Keratinocyte (primary cell): ENCODE measurements at regions not wholly inside any gene's neighbourhood (a gene's known extent, or its start where the extent isn't known, plus 50 kb on each side); places are given as distances from the start of the nearest gene placed in this dataset.

Experiments used
- DNase-seq: peaks from one replicate; pipeline ENCODE4 v3.0.0-alpha.2; 2011; ENCODE audit warnings: low read depth, missing footprints, low spot score
- FAIRE-seq: peaks from 2 replicates; lab custom pipeline; 2011; peaks lifted over from hg19 to GRCh38; lab: Jason Lieb, UNC
- H2AFZ ChIP-seq: 2 replicates; pipeline ENCODE4 v1.6.0; 2012; ENCODE audit warnings: low read length, control low read depth, inconsistent platforms; ENCODE audit not compliant: control insufficient read depth
- H3K27ac ChIP-seq: 2 replicates; pipeline ENCODE4 v1.5.1; 2011; ENCODE audit warnings: low read length; ENCODE audit not compliant: control insufficient read depth, insufficient read depth
- H3K27me3 ChIP-seq: 3 replicates; pipeline ENCODE4 v1.6.0; 2011; ENCODE audit warnings: low read length; ENCODE audit not compliant: control insufficient read depth, insufficient read depth; ENCODE audit errors: extremely low read depth
- H3K36me3 ChIP-seq, 2 experiments: 2 replicates in 1 of 2; 3 replicates in 1 of 2; pipeline ENCODE4 v1.5.1; 2011; ENCODE audit warnings: low read length in 2 of 2, mild to moderate bottlenecking in 1 of 2; ENCODE audit not compliant: control insufficient read depth in 2 of 2, insufficient read depth in 2 of 2; ENCODE audit errors: extremely low read depth in 1 of 2
- H3K4me1 ChIP-seq: 3 replicates; pipeline ENCODE4 v1.5.1; 2011; ENCODE audit warnings: low read length; ENCODE audit not compliant: control insufficient read depth, insufficient read depth; ENCODE audit errors: extremely low read depth
- H3K4me2 ChIP-seq: 3 replicates; pipeline ENCODE4 v1.6.0; 2011; ENCODE audit warnings: low read depth, low read length; ENCODE audit not compliant: control insufficient read depth, insufficient read depth; ENCODE audit errors: extremely low read depth
- H3K4me3 ChIP-seq, 3 experiments: fragments of 200-600 bp in 1 of 3; sonication (generic) in 1 of 3; 2 replicates in 2 of 3; 3 replicates in 1 of 3; pipeline ENCODE4 v1.5.1; 2011 to 2016; ENCODE audit warnings: low read length in 3 of 3, mild to moderate bottlenecking in 3 of 3, control low read depth in 2 of 3, inconsistent platforms in 1 of 3, low read depth in 1 of 3, mixed read lengths in 1 of 3, mixed run types in 1 of 3, moderate library complexity in 1 of 3; ENCODE audit not compliant: control insufficient read depth in 2 of 3, insufficient read depth in 2 of 3; ENCODE audit errors: extremely low read depth in 1 of 3
- H3K79me2 ChIP-seq: 2 replicates; pipeline ENCODE4 v1.6.0; 2012; ENCODE audit warnings: low read length; ENCODE audit not compliant: control insufficient read depth, insufficient read depth
- H3K9ac ChIP-seq: 3 replicates; pipeline ENCODE4 v1.6.0; 2011; ENCODE audit warnings: low read length; ENCODE audit not compliant: control insufficient read depth, insufficient read depth; ENCODE audit errors: extremely low read depth
- H3K9me1 ChIP-seq: 3 replicates; pipeline ENCODE4 v1.6.0; 2011; ENCODE audit warnings: low read length; ENCODE audit not compliant: control insufficient read depth, insufficient read depth; ENCODE audit errors: extremely low read depth
- H3K9me3 ChIP-seq: 2 replicates; pipeline ENCODE4 v1.5.1; 2012; ENCODE audit warnings: low read depth, low read length; ENCODE audit not compliant: control insufficient read depth
- H4K20me1 ChIP-seq: 3 replicates; pipeline ENCODE4 v1.6.0; 2011; ENCODE audit warnings: low read length; ENCODE audit not compliant: control insufficient read depth, insufficient read depth; ENCODE audit errors: extremely low read depth
- EZH2 ChIP-seq: IDR thresholded peaks from one replicate; pipeline ENCODE4 v1.6.1; 2012; ENCODE audit warnings: inconsistent platforms, mild to moderate bottlenecking, low read length, moderate library complexity
- dilution Hi-C: fragments of 300-500 bp; cut with MboI; formaldehyde crosslinking; loops from one replicate; pipeline ENCODE4 v1.7.0; 2020; ENCODE audit warnings: low sequenced_read_pairs; ENCODE audit not compliant: extremely low pct_ligation_motif_present
- TF ChIP-seq, protein P1 (sequence below), 3 experiments: IDR thresholded peaks in 1 of 3; conservative IDR thresholded peaks in 1 of 3; optimal IDR thresholded peaks in 1 of 3; 2 replicates in 2 of 3; 3 replicates in 1 of 3; pipeline versions ENCODE3 to v1.5.1; 2011; ENCODE audit warnings: low read length in 3 of 3, mild to moderate bottlenecking in 3 of 3, moderate library complexity in 2 of 3, control low read depth in 1 of 3, inconsistent platforms in 1 of 3; ENCODE audit not compliant: insufficient read depth in 2 of 3; ENCODE audit errors: extremely low read depth in 1 of 3

DNA sequence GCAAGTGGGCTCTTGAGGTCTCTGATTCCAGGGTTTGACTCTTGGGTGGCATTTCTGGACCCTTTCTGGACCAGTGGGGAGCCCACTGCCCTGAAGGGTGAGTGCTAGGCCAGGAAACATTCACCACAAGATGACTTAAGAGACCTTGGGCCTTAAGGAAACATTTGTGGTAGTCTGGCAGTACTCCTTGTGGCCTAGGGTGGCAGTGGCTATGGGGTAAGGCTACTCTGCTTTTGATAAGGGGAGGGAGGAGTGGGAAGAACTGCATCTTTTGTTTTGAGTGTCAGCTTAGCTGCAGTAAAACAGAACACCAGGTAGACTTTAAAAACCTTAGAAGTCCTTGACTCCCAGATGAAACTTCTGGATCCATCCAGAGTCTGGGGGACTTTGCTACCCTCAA lies 529.3 kb upstream of the LRRC7 start:
- H3K9me1 ChIP-seq, result no peaks in the 10 kb centered on the region
- H3K27me3 ChIP-seq, result no peaks in the 10 kb centered on the region
- H4K20me1 ChIP-seq, result no peaks in the 10 kb centered on the region
- dilution Hi-C loops, result no loop called here
- no peaks in the 10 kb centered on the region for H3K9me3 ChIP-seq
- TF ChIP-seq, protein P1, sequence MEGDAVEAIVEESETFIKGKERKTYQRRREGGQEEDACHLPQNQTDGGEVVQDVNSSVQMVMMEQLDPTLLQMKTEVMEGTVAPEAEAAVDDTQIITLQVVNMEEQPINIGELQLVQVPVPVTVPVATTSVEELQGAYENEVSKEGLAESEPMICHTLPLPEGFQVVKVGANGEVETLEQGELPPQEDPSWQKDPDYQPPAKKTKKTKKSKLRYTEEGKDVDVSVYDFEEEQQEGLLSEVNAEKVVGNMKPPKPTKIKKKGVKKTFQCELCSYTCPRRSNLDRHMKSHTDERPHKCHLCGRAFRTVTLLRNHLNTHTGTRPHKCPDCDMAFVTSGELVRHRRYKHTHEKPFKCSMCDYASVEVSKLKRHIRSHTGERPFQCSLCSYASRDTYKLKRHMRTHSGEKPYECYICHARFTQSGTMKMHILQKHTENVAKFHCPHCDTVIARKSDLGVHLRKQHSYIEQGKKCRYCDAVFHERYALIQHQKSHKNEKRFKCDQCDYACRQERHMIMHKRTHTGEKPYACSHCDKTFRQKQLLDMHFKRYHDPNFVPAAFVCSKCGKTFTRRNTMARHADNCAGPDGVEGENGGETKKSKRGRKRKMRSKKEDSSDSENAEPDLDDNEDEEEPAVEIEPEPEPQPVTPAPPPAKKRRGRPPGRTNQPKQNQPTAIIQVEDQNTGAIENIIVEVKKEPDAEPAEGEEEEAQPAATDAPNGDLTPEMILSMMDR (optimal IDR thresholded peaks at IDR 0.05 in 1 of 3, IDR thresholded peaks at IDR 0.05 in 1 of 3, conservative IDR thresholded peaks at IDR 0.05 in 1 of 3; ENCODE audit: extremely low read depth in 1 of 3, insufficient read depth in 2 of 3, low read length in 3 of 3), result no peak
- no peak for TF ChIP-seq EZH2
- DNase-seq (no peak), FAIRE-seq (no peak)
- H2AFZ ChIP-seq, result no peak overlapping the region
- no peaks in the 10 kb centered on the region for H3K4me1 ChIP-seq
- no peaks in the 10 kb centered on the region for H3K79me2 ChIP-seq
- no peak overlapping the region for H3K4me3 ChIP-seq
- no peak overlapping the region for H3K27ac ChIP-seq
- no peaks in the 10 kb centered on the region for H3K36me3 ChIP-seq
- no peak overlapping the region for H3K4me2 ChIP-seq
- no peak overlapping the region for H3K9ac ChIP-seq

DNA sequence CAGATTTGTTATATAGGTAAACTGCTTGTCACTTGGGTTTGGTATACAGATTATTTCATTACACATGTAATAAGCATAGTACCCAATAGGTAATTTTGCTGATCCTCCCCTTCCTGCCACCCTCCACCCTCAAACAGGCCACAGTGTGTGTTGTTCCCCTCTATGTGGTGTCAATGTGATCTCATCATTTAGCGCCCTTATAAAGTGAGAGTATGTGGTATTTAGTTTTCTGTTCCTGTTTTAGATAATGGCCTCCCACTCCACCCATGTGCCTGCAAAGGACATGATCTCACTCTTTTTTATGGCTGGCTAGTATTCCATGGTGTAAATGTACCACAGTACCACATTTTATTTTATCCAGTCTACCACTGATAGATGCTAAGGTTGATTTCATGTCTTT lies 522.1 kb upstream of the LRRC7 start:
- Histone ChIP-seq H3K9me3 (no peaks in the 10 kb centered on the region), H4K20me1 (no peaks in the 10 kb centered on the region), H3K27ac (no peak overlapping the region), H2AFZ (no peak overlapping the region), H3K27me3 (no peaks in the 10 kb centered on the region), H3K79me2 (no peaks in the 10 kb centered on the region), H3K36me3 (no peaks in the 10 kb centered on the region), H3K9me1 (no peaks in the 10 kb centered on the region), H3K4me3 (no peak overlapping the region), H3K4me1 (no peaks in the 10 kb centered on the region), H3K4me2 (no peak overlapping the region), H3K9ac (no peak overlapping the region)
- dilution Hi-C loops, result no loop called here
- TF ChIP-seq EZH2, result no peak
- TF ChIP-seq, protein P1 (optimal IDR thresholded peaks at IDR 0.05 in 1 of 3, IDR thresholded peaks at IDR 0.05 in 1 of 3, conservative IDR thresholded peaks at IDR 0.05 in 1 of 3; ENCODE audit: extremely low read depth in 1 of 3, insufficient read depth in 2 of 3, low read length in 3 of 3), result no peak
- FAIRE-seq (no peak), DNase-seq (no peak)
